Stimulated activated CD4-positive, alpha-beta T cell treated with anti-CD3 and anti-CD28 coated beads, Interleukin-2, amount 100 ng/mL, for 24 hours (primary cell): ENCODE measurements at regions not wholly inside any gene's neighbourhood (a gene's known extent, or its start where the extent isn't known, plus 50 kb on each side); places are given as distances from the start of the nearest gene placed in this dataset.
"Not testable (repeated sequence)": the region's sequence is repeated elsewhere in the genome, so short reads cannot be mapped to it uniquely, and the experiment has no call there.

Source experiments
- DNase-seq, 2 donors: peaks; one replicate each; pipeline ENCODE4 v3.0.0-alpha.2; 2020

GRCh38 chr2:138223319-138223718 lies 259.0 kb downstream of the HNMT start:
- no peak for DNase-seq

DNA sequence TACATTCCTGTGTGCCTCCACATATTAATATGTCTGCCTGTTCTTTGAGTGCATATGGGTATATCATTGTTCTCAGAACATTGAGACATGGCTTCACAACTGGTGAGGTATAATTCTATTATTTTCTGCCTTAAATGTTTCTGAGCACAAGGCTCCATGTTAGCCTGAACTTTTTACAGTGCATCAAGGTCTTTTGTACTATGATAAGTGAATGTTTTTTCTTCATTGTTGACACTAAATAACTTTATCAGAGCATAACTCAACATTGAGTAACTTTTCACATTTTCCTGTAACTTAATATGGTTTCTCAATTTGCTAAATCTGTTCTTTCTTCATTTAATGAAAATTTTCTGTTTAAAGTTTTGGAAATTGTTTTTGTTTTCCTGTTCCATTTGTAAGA lies 262.9 kb downstream of the HNMT start:
- DNase-seq = no peak

GRCh38 chr2:138228101-138228500 lies 263.8 kb downstream of the HNMT start:
- no peak for DNase-seq

DNA sequence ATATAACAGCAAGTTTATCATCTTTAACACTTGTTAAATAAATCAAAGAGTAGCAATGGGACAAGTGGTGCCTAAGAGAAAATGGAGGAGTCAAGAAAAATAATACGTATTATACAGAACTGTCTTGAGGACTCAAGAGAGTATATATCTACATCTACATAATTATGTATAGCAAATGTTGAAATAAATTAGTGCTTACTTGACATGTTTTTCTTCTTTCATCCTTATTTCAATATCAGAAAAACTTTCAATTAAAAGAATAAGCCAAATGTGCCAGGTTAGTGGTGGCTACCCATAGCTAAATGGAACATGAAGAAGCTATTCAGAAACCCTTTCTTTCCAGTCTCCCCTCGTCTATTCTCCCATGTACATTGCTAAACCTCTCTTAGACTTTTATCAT lies 267.3 kb upstream of the SPOPL start:
- no peak for DNase-seq

- no peak for DNase-seq
Observed at GRCh38 chr2:138235041-138235440, 266.5 kb upstream of the SPOPL start.

GRCh38 chr2:138236142-138236541 lies 265.4 kb upstream of the SPOPL start:
- no peak for DNase-seq

DNA sequence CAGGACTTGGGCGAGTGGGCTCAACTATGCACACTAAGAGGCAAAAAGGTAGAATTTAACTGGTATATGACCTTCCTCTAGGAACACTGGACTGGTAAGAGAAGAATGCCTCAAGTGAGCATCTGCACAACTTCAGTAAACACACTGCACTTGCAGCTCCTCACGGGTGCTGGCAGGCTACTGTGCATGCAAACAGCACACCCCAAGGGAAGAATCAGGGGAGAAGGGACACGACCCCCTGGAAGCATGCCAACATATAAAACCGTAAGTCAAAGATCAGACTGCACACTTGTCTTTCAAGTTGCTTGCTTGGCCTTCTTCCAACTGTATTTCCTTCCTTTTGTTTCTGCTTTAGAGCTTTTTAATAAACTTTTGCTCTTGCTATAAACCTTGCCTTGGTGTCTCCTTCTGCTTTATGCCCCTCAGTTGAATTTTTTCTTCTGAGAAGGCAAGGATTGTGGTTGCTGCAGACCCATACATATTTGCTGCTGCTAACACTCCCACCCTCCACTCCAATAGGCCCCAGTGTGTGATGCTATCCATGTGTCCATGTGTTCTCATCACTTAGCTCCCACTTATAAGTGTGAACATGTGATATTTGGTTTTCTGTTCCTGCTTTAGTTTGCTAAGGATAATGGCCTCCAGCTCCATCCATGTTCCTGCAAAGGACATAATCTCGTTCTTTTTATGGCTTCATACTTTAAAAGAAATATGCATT lies 263.7 kb upstream of the SPOPL start:
- no peak for DNase-seq

GRCh38 chr2:138238908-138239307 lies 262.7 kb upstream of the SPOPL start:
- DNase-seq = no peak

GRCh38 chr2:138239902-138240491 lies 261.6 kb upstream of the SPOPL start:
- DNase-seq = no peak

GRCh38 chr2:138243372-138243771 lies 258.2 kb upstream of the SPOPL start:
- DNase-seq = no peak

- no peak for DNase-seq
Observed at GRCh38 chr2:138244501-138244925, 257.1 kb upstream of the SPOPL start.

GRCh38 chr2:138245310-138245709 lies 256.3 kb upstream of the SPOPL start:
- no peak for DNase-seq

DNA sequence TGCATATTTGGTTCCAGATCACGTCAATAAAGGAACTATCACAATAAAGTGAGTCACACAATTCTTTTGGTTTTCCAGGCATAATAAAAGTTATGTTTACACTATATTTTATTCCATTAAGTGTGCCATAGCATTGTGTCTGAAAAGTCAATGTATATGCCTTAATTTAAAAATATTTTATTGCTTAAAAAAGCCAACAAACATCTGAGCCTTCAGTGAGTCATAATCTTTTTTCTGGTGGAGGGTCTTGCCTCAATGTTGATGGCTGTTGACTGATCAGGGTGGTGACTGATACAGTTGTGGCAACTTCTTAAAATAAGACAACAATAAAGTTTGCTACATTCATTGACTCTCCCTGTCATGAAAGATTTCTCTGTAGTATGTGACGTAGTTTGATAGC lies 254.3 kb upstream of the SPOPL start:
- DNase-seq = no peak

GRCh38 chr2:138249207-138249606 lies 252.4 kb upstream of the SPOPL start:
- DNase-seq = no peak

GRCh38 chr2:138250843-138251320 lies 250.7 kb upstream of the SPOPL start:
- not testable (repeated sequence) for DNase-seq

GRCh38 chr2:138252587-138252986 lies 249.0 kb upstream of the SPOPL start:
- no peak for DNase-seq

GRCh38 chr2:138255670-138256069 lies 245.9 kb upstream of the SPOPL start:
- DNase-seq = no peak

GRCh38 chr2:138267161-138267901 lies 234.2 kb upstream of the SPOPL start:
- no peak for DNase-seq

DNA sequence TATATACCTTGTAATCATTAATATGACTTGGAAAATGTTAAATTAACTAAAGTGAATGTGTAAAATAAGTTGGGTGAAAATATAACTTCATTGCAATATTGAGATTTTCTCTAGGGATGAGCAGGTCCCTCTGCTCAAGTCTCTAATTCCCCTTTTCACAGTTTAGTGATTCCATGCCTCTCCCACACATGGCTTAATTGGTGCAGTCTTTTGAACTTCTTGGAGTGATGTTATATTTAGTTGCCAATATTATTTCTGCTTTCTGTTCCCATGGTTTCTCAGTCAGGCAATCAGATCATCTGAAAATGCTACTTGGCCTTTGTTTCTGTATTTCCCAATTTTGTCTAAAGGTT lies 233.7 kb upstream of the SPOPL start:
- no peak for DNase-seq

- DNase-seq = no peak
Observed at GRCh38 chr2:138269765-138270164, 231.8 kb upstream of the SPOPL start.

DNA sequence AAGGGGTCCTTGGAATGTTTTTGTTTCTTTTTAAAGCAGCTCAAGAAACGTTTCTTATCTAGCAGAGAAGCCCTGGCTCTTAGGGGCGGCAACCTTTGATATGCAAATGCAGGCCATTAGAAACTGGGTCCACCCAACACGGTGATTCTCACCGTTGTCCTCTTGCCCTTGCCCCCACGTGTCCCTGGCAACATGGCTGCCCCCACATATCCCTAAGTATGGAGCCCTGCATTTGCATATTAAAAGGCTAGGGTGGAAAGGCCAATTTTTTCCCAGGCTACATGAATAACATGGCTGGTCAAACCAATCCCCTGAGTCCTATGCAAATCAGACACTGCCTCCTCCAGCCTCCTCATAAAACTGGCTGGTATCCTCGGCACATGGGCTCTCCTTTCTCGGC lies 230.1 kb upstream of the SPOPL start:
- no peak for DNase-seq

- no peak for DNase-seq
Observed at GRCh38 chr2:138272524-138273195, 228.9 kb upstream of the SPOPL start.

DNA sequence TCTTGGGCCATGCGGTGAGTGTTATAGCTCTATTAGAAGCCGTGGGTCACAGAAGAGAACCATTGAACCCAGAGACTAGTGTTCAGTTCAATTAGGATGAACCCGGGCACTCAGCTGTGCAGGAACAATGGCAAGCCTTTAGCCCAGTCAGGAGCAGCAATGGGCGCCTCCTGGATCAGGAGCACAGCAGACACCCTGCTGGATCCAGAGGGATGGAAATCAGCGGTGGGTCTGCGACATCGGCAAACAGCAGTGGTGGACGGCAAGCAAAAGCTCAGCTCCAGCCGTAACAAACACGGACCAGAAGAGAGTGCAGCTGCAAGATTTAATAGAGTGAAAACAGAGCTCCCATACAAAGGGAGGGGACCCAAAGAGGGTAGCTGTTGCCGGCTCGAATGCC lies 228.3 kb upstream of the SPOPL start:
- DNase-seq = not testable (repeated sequence)
